Keratinocyte (primary cell): ENCODE measurements at regions not wholly inside any gene's neighbourhood (a gene's known extent, or its start where the extent isn't known, plus 50 kb on each side); places are given as distances from the start of the nearest gene placed in this dataset.

ENCODE experiments used
- DNase-seq: peaks from one replicate; pipeline ENCODE4 v3.0.0-alpha.2; 2011; ENCODE audit warnings: low read depth, missing footprints, low spot score
- FAIRE-seq: peaks from 2 replicates; lab custom pipeline; 2011; peaks lifted over from hg19 to GRCh38; lab: Jason Lieb, UNC
- H2AFZ ChIP-seq: 2 replicates; pipeline ENCODE4 v1.6.0; 2012; ENCODE audit warnings: low read length, control low read depth, inconsistent platforms; ENCODE audit not compliant: control insufficient read depth
- H3K27ac ChIP-seq: 2 replicates; pipeline ENCODE4 v1.5.1; 2011; ENCODE audit warnings: low read length; ENCODE audit not compliant: control insufficient read depth, insufficient read depth
- H3K27me3 ChIP-seq: 3 replicates; pipeline ENCODE4 v1.6.0; 2011; ENCODE audit warnings: low read length; ENCODE audit not compliant: control insufficient read depth, insufficient read depth; ENCODE audit errors: extremely low read depth
- H3K36me3 ChIP-seq, 2 experiments: 2 replicates in 1 of 2; 3 replicates in 1 of 2; pipeline ENCODE4 v1.5.1; 2011; ENCODE audit warnings: low read length in 2 of 2, mild to moderate bottlenecking in 1 of 2; ENCODE audit not compliant: control insufficient read depth in 2 of 2, insufficient read depth in 2 of 2; ENCODE audit errors: extremely low read depth in 1 of 2
- H3K4me1 ChIP-seq: 3 replicates; pipeline ENCODE4 v1.5.1; 2011; ENCODE audit warnings: low read length; ENCODE audit not compliant: control insufficient read depth, insufficient read depth; ENCODE audit errors: extremely low read depth
- H3K4me2 ChIP-seq: 3 replicates; pipeline ENCODE4 v1.6.0; 2011; ENCODE audit warnings: low read depth, low read length; ENCODE audit not compliant: control insufficient read depth, insufficient read depth; ENCODE audit errors: extremely low read depth
- H3K4me3 ChIP-seq, 3 experiments: fragments of 200-600 bp in 1 of 3; sonication (generic) in 1 of 3; 2 replicates in 2 of 3; 3 replicates in 1 of 3; pipeline ENCODE4 v1.5.1; 2011 to 2016; ENCODE audit warnings: low read length in 3 of 3, mild to moderate bottlenecking in 3 of 3, control low read depth in 2 of 3, inconsistent platforms in 1 of 3, low read depth in 1 of 3, mixed read lengths in 1 of 3, mixed run types in 1 of 3, moderate library complexity in 1 of 3; ENCODE audit not compliant: control insufficient read depth in 2 of 3, insufficient read depth in 2 of 3; ENCODE audit errors: extremely low read depth in 1 of 3
- H3K79me2 ChIP-seq: 2 replicates; pipeline ENCODE4 v1.6.0; 2012; ENCODE audit warnings: low read length; ENCODE audit not compliant: control insufficient read depth, insufficient read depth
- H3K9ac ChIP-seq: 3 replicates; pipeline ENCODE4 v1.6.0; 2011; ENCODE audit warnings: low read length; ENCODE audit not compliant: control insufficient read depth, insufficient read depth; ENCODE audit errors: extremely low read depth
- H3K9me1 ChIP-seq: 3 replicates; pipeline ENCODE4 v1.6.0; 2011; ENCODE audit warnings: low read length; ENCODE audit not compliant: control insufficient read depth, insufficient read depth; ENCODE audit errors: extremely low read depth
- H3K9me3 ChIP-seq: 2 replicates; pipeline ENCODE4 v1.5.1; 2012; ENCODE audit warnings: low read depth, low read length; ENCODE audit not compliant: control insufficient read depth
- H4K20me1 ChIP-seq: 3 replicates; pipeline ENCODE4 v1.6.0; 2011; ENCODE audit warnings: low read length; ENCODE audit not compliant: control insufficient read depth, insufficient read depth; ENCODE audit errors: extremely low read depth
- EZH2 ChIP-seq: IDR thresholded peaks from one replicate; pipeline ENCODE4 v1.6.1; 2012; ENCODE audit warnings: inconsistent platforms, mild to moderate bottlenecking, low read length, moderate library complexity
- dilution Hi-C: fragments of 300-500 bp; cut with MboI; formaldehyde crosslinking; loops from one replicate; pipeline ENCODE4 v1.7.0; 2020; ENCODE audit warnings: low sequenced_read_pairs; ENCODE audit not compliant: extremely low pct_ligation_motif_present
- TF ChIP-seq, protein P1 (sequence below), 3 experiments: IDR thresholded peaks in 1 of 3; conservative IDR thresholded peaks in 1 of 3; optimal IDR thresholded peaks in 1 of 3; 2 replicates in 2 of 3; 3 replicates in 1 of 3; pipeline versions ENCODE3 to v1.5.1; 2011; ENCODE audit warnings: low read length in 3 of 3, mild to moderate bottlenecking in 3 of 3, moderate library complexity in 2 of 3, control low read depth in 1 of 3, inconsistent platforms in 1 of 3; ENCODE audit not compliant: insufficient read depth in 2 of 3; ENCODE audit errors: extremely low read depth in 1 of 3

DNA sequence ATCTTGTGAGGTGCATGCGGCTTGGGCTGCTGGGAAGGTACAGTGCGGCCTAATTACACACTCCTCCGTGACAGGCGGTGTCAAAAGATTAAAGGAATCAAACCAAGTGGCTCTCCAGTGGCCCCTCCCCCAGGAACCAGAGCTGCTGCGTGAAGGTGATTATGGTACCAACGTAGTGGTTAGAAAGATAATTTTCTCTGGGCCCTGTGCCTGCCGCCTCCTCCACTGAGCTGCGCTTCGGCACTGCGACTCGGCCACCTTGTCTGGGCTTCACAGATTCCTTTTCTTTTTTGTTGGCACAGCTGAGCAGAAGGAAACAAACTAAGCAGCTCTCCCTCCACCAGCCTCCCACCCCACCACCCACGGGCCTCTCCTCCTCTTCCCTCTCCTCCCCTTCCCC, 113.2 kb upstream of the SDK2 start:
- Histone ChIP-seq H3K4me3 (no peak overlapping the region), H3K27ac (no peak overlapping the region), H3K79me2 (no peaks in the 10 kb centered on the region), H3K27me3 (peaks cover 19% of the 10 kb centered on the region), H3K36me3 (no peaks in the 10 kb centered on the region), H3K4me1 (no peaks in the 10 kb centered on the region), H3K9me1 (no peaks in the 10 kb centered on the region), H3K4me2 (no peak overlapping the region), H3K9me3 (no peaks in the 10 kb centered on the region), H3K9ac (no peak overlapping the region), H2AFZ (no peak overlapping the region), H4K20me1 (peaks cover 3% of the 10 kb centered on the region)
- dilution Hi-C loops = no loop called here
- FAIRE-seq (no peak), DNase-seq (no peak)
- TF ChIP-seq, protein P1, sequence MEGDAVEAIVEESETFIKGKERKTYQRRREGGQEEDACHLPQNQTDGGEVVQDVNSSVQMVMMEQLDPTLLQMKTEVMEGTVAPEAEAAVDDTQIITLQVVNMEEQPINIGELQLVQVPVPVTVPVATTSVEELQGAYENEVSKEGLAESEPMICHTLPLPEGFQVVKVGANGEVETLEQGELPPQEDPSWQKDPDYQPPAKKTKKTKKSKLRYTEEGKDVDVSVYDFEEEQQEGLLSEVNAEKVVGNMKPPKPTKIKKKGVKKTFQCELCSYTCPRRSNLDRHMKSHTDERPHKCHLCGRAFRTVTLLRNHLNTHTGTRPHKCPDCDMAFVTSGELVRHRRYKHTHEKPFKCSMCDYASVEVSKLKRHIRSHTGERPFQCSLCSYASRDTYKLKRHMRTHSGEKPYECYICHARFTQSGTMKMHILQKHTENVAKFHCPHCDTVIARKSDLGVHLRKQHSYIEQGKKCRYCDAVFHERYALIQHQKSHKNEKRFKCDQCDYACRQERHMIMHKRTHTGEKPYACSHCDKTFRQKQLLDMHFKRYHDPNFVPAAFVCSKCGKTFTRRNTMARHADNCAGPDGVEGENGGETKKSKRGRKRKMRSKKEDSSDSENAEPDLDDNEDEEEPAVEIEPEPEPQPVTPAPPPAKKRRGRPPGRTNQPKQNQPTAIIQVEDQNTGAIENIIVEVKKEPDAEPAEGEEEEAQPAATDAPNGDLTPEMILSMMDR (optimal IDR thresholded peaks at IDR 0.05 in 1 of 3, IDR thresholded peaks at IDR 0.05 in 1 of 3, conservative IDR thresholded peaks at IDR 0.05 in 1 of 3; ENCODE audit: extremely low read depth in 1 of 3, insufficient read depth in 2 of 3, low read length in 3 of 3) = no peak
- no peak for TF ChIP-seq EZH2

- DNase-seq (no peak), FAIRE-seq (no peak)
- Histone ChIP-seq H3K9ac (no peak overlapping the region), H3K9me3 (no peaks in the 10 kb centered on the region), H3K4me2 (no peak overlapping the region), H3K9me1 (no peaks in the 10 kb centered on the region), H3K4me1 (no peaks in the 10 kb centered on the region), H3K79me2 (no peaks in the 10 kb centered on the region), H3K4me3 (no peak overlapping the region), H2AFZ (no peak overlapping the region), H4K20me1 (peaks cover 3% of the 10 kb centered on the region), H3K27ac (no peak overlapping the region), H3K36me3 (no peaks in the 10 kb centered on the region), H3K27me3 (peaks cover 18% of the 10 kb centered on the region)
- dilution Hi-C loops = no loop called here
- TF ChIP-seq, protein P1 (optimal IDR thresholded peaks at IDR 0.05 in 1 of 3, IDR thresholded peaks at IDR 0.05 in 1 of 3, conservative IDR thresholded peaks at IDR 0.05 in 1 of 3; ENCODE audit: extremely low read depth in 1 of 3, insufficient read depth in 2 of 3, low read length in 3 of 3) = no peak
- TF ChIP-seq EZH2 = no peak
Observed at GRCh38 chr17:73758245-73758644, 114.0 kb upstream of the SDK2 start.
